Ectodermal cell (in vitro differentiated cells): ENCODE measurements at regions not wholly inside any gene's neighbourhood (a gene's known extent, or its start where the extent isn't known, plus 50 kb on each side); places are given as distances from the start of the nearest gene placed in this dataset.

Experiments
- H3K27ac ChIP-seq: 2 replicates; pipeline ENCODE4 v1.7.0; 2013; ENCODE audit warnings: mild to moderate bottlenecking, low read depth, low read length; ENCODE audit not compliant: insufficient read depth, poor library complexity, severe bottlenecking
- H3K27me3 ChIP-seq: 2 replicates; pipeline ENCODE4 v1.7.0; 2013; ENCODE audit warnings: mild to moderate bottlenecking, low read length; ENCODE audit not compliant: insufficient read depth, control insufficient read depth, poor library complexity, severe bottlenecking
- H3K36me3 ChIP-seq: one replicate; pipeline ENCODE4 v1.7.0; 2013; ENCODE audit warnings: low read length; ENCODE audit not compliant: control insufficient read depth, insufficient read depth
- H3K4me1 ChIP-seq: one replicate; pipeline ENCODE4 v1.7.0; 2013; ENCODE audit warnings: low read length; ENCODE audit not compliant: control insufficient read depth, insufficient read depth
- H3K4me3 ChIP-seq: 2 replicates; pipeline ENCODE4 v1.7.0; 2013; ENCODE audit warnings: low read depth, low read length, control low read depth; ENCODE audit not compliant: insufficient read depth
- H3K9me3 ChIP-seq: 2 replicates; pipeline ENCODE4 v1.7.0; 2013; ENCODE audit warnings: mild to moderate bottlenecking, low read length, moderate library complexity; ENCODE audit not compliant: control insufficient read depth
- WGBS, 2 experiments: methylation state at CpG; one replicate each; pipeline ENCODE4 v1.1.7; 2013; ENCODE audit warnings: missing lambda C conversion rate in 2 of 2; 5-methylcytosine and 5-hydroxymethylcytosine counted together

- 86 to 91% methylated on average over 3 of the region's 3 CpGs for WGBS, 2 experiments
- Histone ChIP-seq H3K4me3 (no peak overlapping the region), H3K9me3 (no peaks in the 10 kb centered on the region), H3K4me1 (no peaks in the 10 kb centered on the region), H3K36me3 (no peaks in the 10 kb centered on the region), H3K27ac (no peak overlapping the region), H3K27me3 (no peaks in the 10 kb centered on the region)
These were observed 88.3 kb downstream of the RPE65 start for GRCh38 chr1:68361346-68361910.

GRCh38 chr1:68359045-68359444 lies 90.7 kb downstream of the RPE65 start:
- 89 to 93% methylated on average over 2 of the region's 2 CpGs for WGBS, 2 experiments
- no peak overlapping the region for H3K4me3 ChIP-seq
- H3K27ac ChIP-seq = no peak overlapping the region
- no peaks in the 10 kb centered on the region for H3K9me3 ChIP-seq
- H3K27me3 ChIP-seq = no peaks in the 10 kb centered on the region
- no peaks in the 10 kb centered on the region for H3K36me3 ChIP-seq
- H3K4me1 ChIP-seq = no peaks in the 10 kb centered on the region

- no peaks in the 10 kb centered on the region for H3K9me3 ChIP-seq
- H3K36me3 ChIP-seq = no peaks in the 10 kb centered on the region
- no peak overlapping the region for H3K27ac ChIP-seq
- no peaks in the 10 kb centered on the region for H3K4me1 ChIP-seq
- 81 to 84% methylated on average over 4 of the region's 4 CpGs for WGBS, 2 experiments
- no peak overlapping the region for H3K4me3 ChIP-seq
- H3K27me3 ChIP-seq = no peaks in the 10 kb centered on the region
These were observed 91.3 kb downstream of the RPE65 start for GRCh38 chr1:68358439-68358838.

GRCh38 chr1:68355614-68356013 lies 94.1 kb downstream of the RPE65 start:
- Histone ChIP-seq H3K4me3 (no peak overlapping the region), H3K27ac (no peak overlapping the region), H3K4me1 (no peaks in the 10 kb centered on the region), H3K27me3 (no peaks in the 10 kb centered on the region), H3K36me3 (no peaks in the 10 kb centered on the region), H3K9me3 (no peaks in the 10 kb centered on the region)
- whole genome bisulfite sequencing, 2 experiments = 91 to 93% methylated on average over 3 of the region's 3 CpGs

- Histone ChIP-seq H3K4me1 (no peaks in the 10 kb centered on the region), H3K9me3 (no peaks in the 10 kb centered on the region), H3K27me3 (no peaks in the 10 kb centered on the region), H3K27ac (no peak overlapping the region), H3K4me3 (no peak overlapping the region), H3K36me3 (no peaks in the 10 kb centered on the region)
- WGBS, 2 experiments = 93 to 95% methylated on average over 2 of the region's 2 CpGs
These were observed 97.6 kb downstream of the RPE65 start for GRCh38 chr1:68352202-68352601.

GRCh38 chr1:68347415-68347814 lies 102.3 kb downstream of the RPE65 start:
- Histone ChIP-seq H3K4me1 (no peaks in the 10 kb centered on the region), H3K36me3 (no peaks in the 10 kb centered on the region), H3K27ac (no peak overlapping the region), H3K4me3 (no peak overlapping the region), H3K9me3 (no peaks in the 10 kb centered on the region), H3K27me3 (no peaks in the 10 kb centered on the region)
- WGBS, 2 experiments = 89 to 100% methylated on average over 1 of the region's 2 CpGs

GRCh38 chr1:68346188-68346808 lies 103.5 kb downstream of the RPE65 start:
- Histone ChIP-seq H3K36me3 (no peaks in the 10 kb centered on the region), H3K9me3 (no peaks in the 10 kb centered on the region), H3K4me3 (no peak overlapping the region), H3K27ac (no peak overlapping the region), H3K27me3 (no peaks in the 10 kb centered on the region), H3K4me1 (no peaks in the 10 kb centered on the region)
- WGBS, 2 experiments = 57 to 79% methylated on average over 2 of the region's 3 CpGs

GRCh38 chr1:68344208-68344607 lies 105.5 kb downstream of the RPE65 start:
- 96 to 97% methylated on average over 4 of the region's 4 CpGs for WGBS, 2 experiments
- Histone ChIP-seq H3K27me3 (no peaks in the 10 kb centered on the region), H3K27ac (no peak overlapping the region), H3K4me3 (no peak overlapping the region), H3K4me1 (peaks cover 5% of the 10 kb centered on the region), H3K9me3 (no peaks in the 10 kb centered on the region), H3K36me3 (no peaks in the 10 kb centered on the region)

GRCh38 chr1:68340951-68341350 lies 108.6 kb upstream of the WLS start:
- 94 to 95% methylated on average over 4 of the region's 5 CpGs for WGBS, 2 experiments
- Histone ChIP-seq H3K27me3 (no peaks in the 10 kb centered on the region), H3K36me3 (no peaks in the 10 kb centered on the region), H3K4me3 (no peak overlapping the region), H3K27ac (no peak overlapping the region), H3K9me3 (no peaks in the 10 kb centered on the region), H3K4me1 (peaks cover 5% of the 10 kb centered on the region)

- Histone ChIP-seq H3K27me3 (no peaks in the 10 kb centered on the region), H3K9me3 (no peaks in the 10 kb centered on the region), H3K27ac (no peak overlapping the region), H3K4me1 (peaks cover 5% of the 10 kb centered on the region), H3K36me3 (no peaks in the 10 kb centered on the region), H3K4me3 (no peak overlapping the region)
These were observed 107.2 kb upstream of the WLS start for GRCh38 chr1:68339505-68339904.
